Natural killer cell (primary cell): ENCODE measurements at regions not wholly inside any gene's neighbourhood (a gene's known extent, or its start where the extent isn't known, plus 50 kb on each side); places are given as distances from the start of the nearest gene placed in this dataset.

Experiments
- ATAC-seq, 3 donors: fragments of 150-1000 bp in 2 of 3; fragments of 200-7000 bp in 1 of 3; cut with Tn5 transposase; 1 replicate in 1 of 3; 2 replicates in 2 of 3; pipeline ENCODE4 v1.10.0; 2021; ENCODE audit warnings: mild to moderate bottlenecking in 2 of 3, moderate library complexity in 2 of 3
- DNase-seq, 2 donors: peaks; one replicate each; pipeline versions ENCODE4 v3.0.0 to v3.0.0-alpha.2; 2013 to 2021; ENCODE audit warnings: mixed read lengths in 1 of 2
- H3K27ac ChIP-seq: one replicate; pipeline ENCODE4 v1.5.1; 2013; ENCODE audit warnings: mild to moderate bottlenecking, low read length
- H3K27me3 ChIP-seq: one replicate; pipeline ENCODE4 v1.6.1; 2013; ENCODE audit warnings: low read length; ENCODE audit not compliant: control insufficient read depth, insufficient read depth
- H3K36me3 ChIP-seq: one replicate; pipeline ENCODE4 v1.6.1; 2013; ENCODE audit warnings: low read length; ENCODE audit not compliant: control insufficient read depth, insufficient read depth
- H3K4me1 ChIP-seq: one replicate; pipeline ENCODE4 v1.6.1; 2013; ENCODE audit warnings: low read length; ENCODE audit not compliant: control insufficient read depth, insufficient read depth
- H3K4me3 ChIP-seq: one replicate; pipeline ENCODE4 v1.5.1; 2013; ENCODE audit warnings: low read length
- H3K9me3 ChIP-seq: one replicate; pipeline ENCODE4 v1.6.1; 2013; ENCODE audit warnings: low read length; ENCODE audit not compliant: control insufficient read depth, insufficient read depth
- H3K27ac Mint-ChIP-seq, 2 donors: one replicate each; pipeline ENCODE4 v1.8.0; 2022; ENCODE audit warnings: mild to moderate bottlenecking in 2 of 2, mixed read lengths in 2 of 2, moderate library complexity in 1 of 2
- H3K27me3 Mint-ChIP-seq, 2 donors: one replicate each; pipeline ENCODE4 v1.8.0; 2022; ENCODE audit warnings: low read depth in 2 of 2, mixed read lengths in 2 of 2
- H3K36me3 Mint-ChIP-seq: one replicate; pipeline ENCODE4 v1.8.0; 2022; ENCODE audit warnings: mixed read lengths
- H3K4me1 Mint-ChIP-seq, 2 donors: one replicate each; pipeline ENCODE4 v1.8.0; 2022; ENCODE audit warnings: mixed read lengths in 2 of 2
- H3K4me3 Mint-ChIP-seq: one replicate; pipeline ENCODE4 v1.8.0; 2022; ENCODE audit warnings: mild to moderate bottlenecking, moderate library complexity, mixed read lengths
- H3K9me3 Mint-ChIP-seq, 2 donors: one replicate each; pipeline ENCODE4 v1.8.0; 2022; ENCODE audit warnings: mixed read lengths in 2 of 2
- CTCF ChIP-seq: fragments of 200-600 bp; IDR thresholded peaks from one replicate; pipeline ENCODE4 v1.8.0; 2022; ENCODE audit warnings: antibody characterized with exemption
- WGBS: methylation state at CpG from one replicate; pipeline ENCODE4 v1.1.7; 2013; ENCODE audit warnings: missing lambda C conversion rate; ENCODE audit not compliant: insufficient coverage; 5-methylcytosine and 5-hydroxymethylcytosine counted together
- intact Hi-C: fragments of 100-400 bp; cut with micrococcal nuclease; formaldehyde crosslinking; loops from one replicate; pipeline ENCODE4 v1.14.2; 2022

DNA sequence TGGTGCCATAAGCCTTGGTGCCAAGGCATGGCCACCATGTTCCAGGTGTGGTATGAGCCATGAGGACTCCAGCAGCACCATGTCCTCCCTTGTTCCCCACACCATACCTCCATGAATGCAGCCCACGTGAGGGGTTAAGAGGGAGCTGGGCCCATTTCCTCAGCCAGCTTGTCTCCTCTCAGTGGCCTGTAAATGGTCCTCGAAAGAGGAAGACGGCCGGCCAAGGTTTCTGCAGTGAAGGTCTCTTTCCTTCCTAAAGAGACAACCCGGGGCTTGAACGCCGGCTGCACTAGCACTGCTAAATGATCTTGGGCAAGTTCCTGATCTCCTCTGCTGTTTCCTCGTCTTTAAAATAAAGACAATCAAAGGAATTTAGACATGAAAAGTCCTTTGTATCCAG lies 154.0 kb downstream of the BMP7 start:
- peaks cover 3 to 17% of the 10 kb centered on the region in 2 donors for H3K27me3 Mint-ChIP-seq
- no peaks in the 10 kb centered on the region for H3K36me3 Mint-ChIP-seq
- no peaks in the 10 kb centered on the region for H3K9me3 Mint-ChIP-seq
- no peaks in the 10 kb centered on the region for H3K27me3 ChIP-seq
- DNase-seq (no peak), ATAC-seq (no peak)
- no peaks in the 10 kb centered on the region for H3K4me1 Mint-ChIP-seq
- H3K4me3 Mint-ChIP-seq, result no peak overlapping the region
- no peak overlapping the region for H3K4me3 ChIP-seq
- H3K9me3 ChIP-seq, result no peaks in the 10 kb centered on the region
- H3K36me3 ChIP-seq, result no peaks in the 10 kb centered on the region
- no peak overlapping the region for H3K27ac ChIP-seq
- no peaks in the 10 kb centered on the region for H3K4me1 ChIP-seq
- WGBS, result 60% methylated on average over 8 of the region's 8 CpGs
- intact Hi-C loops, result no loop called here
- H3K27ac Mint-ChIP-seq, result no peak overlapping the region
- no peak for TF ChIP-seq CTCF

DNA sequence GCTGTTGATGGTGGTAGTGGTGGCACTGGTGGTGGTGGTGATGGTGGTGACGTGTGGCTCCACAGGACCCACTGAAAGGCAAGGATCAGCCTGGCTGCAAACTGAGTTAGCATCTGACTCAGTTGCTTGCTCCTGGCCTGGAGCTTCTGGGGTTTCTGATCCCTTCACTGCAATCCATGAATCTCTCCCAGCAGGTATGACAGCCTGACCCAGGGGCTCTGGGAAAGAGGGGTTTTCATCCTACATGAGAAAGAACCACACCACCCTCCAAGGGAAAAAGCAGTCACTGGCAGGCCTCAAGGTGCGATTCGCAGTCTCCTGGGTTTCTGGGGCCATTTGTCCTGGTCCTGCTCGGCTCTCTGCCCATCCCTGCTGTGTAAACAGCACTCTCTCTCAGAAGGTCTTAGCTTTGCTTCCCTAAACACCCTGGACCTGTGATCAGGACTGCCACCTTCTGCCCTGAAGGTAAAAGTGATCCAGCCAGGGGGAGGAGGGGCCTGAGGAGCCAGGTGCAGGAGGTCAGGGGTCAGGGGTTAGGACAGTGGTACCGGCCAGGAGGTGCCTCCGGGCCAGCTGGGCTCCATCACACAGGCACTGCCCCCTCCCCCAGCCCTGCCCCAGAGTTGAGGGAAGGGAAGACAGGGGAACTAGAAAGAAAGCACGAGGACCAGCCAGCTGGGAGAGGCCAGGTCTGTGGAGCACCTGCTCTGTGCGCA lies 152.0 kb downstream of the BMP7 start:
- DNase-seq (no peak), ATAC-seq (no peak)
- H3K27me3 Mint-ChIP-seq, result peaks cover 3 to 10% of the 10 kb centered on the region in 2 donors
- H3K4me3 Mint-ChIP-seq, result no peak overlapping the region
- Histone ChIP-seq H3K4me1 (no peaks in the 10 kb centered on the region), H3K27ac (no peak overlapping the region), H3K36me3 (no peaks in the 10 kb centered on the region), H3K4me3 (no peak overlapping the region), H3K9me3 (no peaks in the 10 kb centered on the region), H3K27me3 (no peaks in the 10 kb centered on the region)
- intact Hi-C loops, result no loop called here
- WGBS, result 67% methylated on average over 7 of the region's 8 CpGs
- no peaks in the 10 kb centered on the region for H3K36me3 Mint-ChIP-seq
- H3K9me3 Mint-ChIP-seq, result no peaks in the 10 kb centered on the region
- H3K4me1 Mint-ChIP-seq, result no peaks in the 10 kb centered on the region
- TF ChIP-seq CTCF, result no peak
- no peak overlapping the region for H3K27ac Mint-ChIP-seq

DNA sequence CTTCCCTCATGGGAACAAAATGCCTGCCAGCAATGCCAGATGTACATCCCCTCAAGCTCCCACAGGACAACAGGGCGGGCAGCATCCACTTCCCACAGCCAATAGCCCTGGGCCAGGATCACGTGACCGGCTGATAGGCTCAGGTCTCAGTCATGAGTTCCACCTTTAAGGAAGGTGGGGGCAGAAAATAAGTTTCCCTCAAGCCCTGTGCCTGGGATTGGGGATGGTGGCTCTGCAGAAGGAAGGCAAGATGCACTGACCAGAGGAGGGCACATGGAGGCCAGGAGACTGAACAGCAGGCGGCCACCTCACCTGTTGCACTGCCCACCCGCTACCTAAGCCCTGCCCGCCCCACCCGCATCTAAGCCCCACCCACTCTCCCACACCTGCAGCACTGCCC lies 149.1 kb downstream of the BMP7 start:
- H3K4me1 ChIP-seq, result no peaks in the 10 kb centered on the region
- no peaks in the 10 kb centered on the region for H3K9me3 ChIP-seq
- H3K36me3 ChIP-seq, result no peaks in the 10 kb centered on the region
- no peak for ATAC-seq
- DNase-seq, result no peak
- H3K36me3 Mint-ChIP-seq, result no peaks in the 10 kb centered on the region
- H3K4me3 Mint-ChIP-seq, result no peak overlapping the region
- H3K27ac Mint-ChIP-seq, result no peak overlapping the region
- H3K4me1 Mint-ChIP-seq, result no peaks in the 10 kb centered on the region
- TF ChIP-seq CTCF, result no peak
- no peaks in the 10 kb centered on the region for H3K27me3 ChIP-seq
- H3K27me3 Mint-ChIP-seq, result peaks cover 0 to 17% of the 10 kb centered on the region in 2 donors
- H3K9me3 Mint-ChIP-seq, result no peaks in the 10 kb centered on the region
- WGBS, result 89% methylated on average over 5 of the region's 7 CpGs
- H3K4me3 ChIP-seq, result no peak overlapping the region
- H3K27ac ChIP-seq, result no peak overlapping the region
- intact Hi-C loops, result no loop called here
